Neuronal stem cell (in vitro differentiated cells): ENCODE measurements at regions not wholly inside any gene's neighbourhood (a gene's known extent, or its start where the extent isn't known, plus 50 kb on each side); places are given as distances from the start of the nearest gene placed in this dataset.

Experiments used
- DNase-seq: peaks from one replicate; pipeline ENCODE4 v3.0.0-alpha.2; 2013; ENCODE audit warnings: low spot score
- H2AFZ ChIP-seq: one replicate; pipeline ENCODE4 v1.6.1; 2013; ENCODE audit warnings: mild to moderate bottlenecking, low read length, inconsistent platforms
- H2AK5ac ChIP-seq: 2 replicates; pipeline ENCODE4 v1.6.1; 2013; ENCODE audit warnings: low read depth, mild to moderate bottlenecking, inconsistent platforms, low read length, moderate library complexity, mixed read lengths
- H2BK120ac ChIP-seq: 2 replicates; pipeline ENCODE4 v1.6.1; 2013; ENCODE audit warnings: low read depth, mild to moderate bottlenecking, inconsistent platforms, low read length, moderate library complexity, mixed read lengths
- H2BK12ac ChIP-seq: one replicate; pipeline ENCODE4 v1.6.1; 2013; ENCODE audit warnings: low read length, inconsistent platforms
- H2BK15ac ChIP-seq: 2 replicates; pipeline ENCODE4 v1.6.1; 2013; ENCODE audit warnings: mild to moderate bottlenecking, low read length, inconsistent platforms, mixed read lengths
- H2BK5ac ChIP-seq: one replicate; pipeline ENCODE4 v1.6.1; 2013; ENCODE audit warnings: inconsistent platforms, mild to moderate bottlenecking, low read length, moderate library complexity
- H3K14ac ChIP-seq: one replicate; pipeline ENCODE4 v1.6.1; 2013; ENCODE audit warnings: low read length, inconsistent platforms
- H3K18ac ChIP-seq: 2 replicates; pipeline ENCODE4 v1.6.1; 2013; ENCODE audit warnings: low read length, inconsistent platforms
- H3K23ac ChIP-seq: 2 replicates; pipeline ENCODE4 v1.6.1; 2013; ENCODE audit warnings: low read depth, mild to moderate bottlenecking, mixed read lengths, low read length, inconsistent platforms; ENCODE audit not compliant: poor library complexity
- H3K27ac ChIP-seq: replicated peaks from 3 replicates; pipeline ENCODE4 v1.5.1; 2013; ENCODE audit warnings: low read length, inconsistent platforms
- H3K27me3 ChIP-seq, 3 experiments: 2 replicates each; pipeline ENCODE4 v1.6.1; 2013; ENCODE audit warnings: low read length in 3 of 3, mild to moderate bottlenecking in 2 of 3, inconsistent platforms in 1 of 3, low read depth in 1 of 3, mixed read lengths in 1 of 3, moderate library complexity in 1 of 3; ENCODE audit not compliant: control insufficient read depth in 3 of 3, insufficient read depth in 3 of 3
- H3K36me3 ChIP-seq, 2 donors: replicated peaks in 1 of 2; 2 replicates each; pipeline ENCODE4 v1.6.1; 2013; ENCODE audit warnings: low read length in 2 of 2; ENCODE audit not compliant: control insufficient read depth in 2 of 2, insufficient read depth in 2 of 2
- H3K4ac ChIP-seq: 2 replicates; pipeline ENCODE4 v1.6.1; 2013; ENCODE audit warnings: inconsistent platforms, mild to moderate bottlenecking, low read length, moderate library complexity
- H3K4me1 ChIP-seq, 2 donors: 1 replicate in 1 of 2; 2 replicates in 1 of 2; pipeline ENCODE4 v1.6.1; 2013; ENCODE audit warnings: low read length in 2 of 2, low read depth in 1 of 2; ENCODE audit not compliant: control insufficient read depth in 2 of 2, insufficient read depth in 1 of 2
- H3K4me2 ChIP-seq: one replicate; pipeline ENCODE4 v1.6.1; 2013; ENCODE audit warnings: mild to moderate bottlenecking, low read length, inconsistent platforms; ENCODE audit not compliant: insufficient read depth, poor library complexity, severe bottlenecking
- H3K4me3 ChIP-seq, 2 donors: 2 replicates each; pipeline ENCODE4 v1.5.1; 2013; ENCODE audit warnings: low read length in 2 of 2, mild to moderate bottlenecking in 2 of 2, inconsistent platforms in 1 of 2, moderate library complexity in 1 of 2
- H3K79me1 ChIP-seq: one replicate; pipeline ENCODE4 v1.6.1; 2013; ENCODE audit warnings: low read depth, mild to moderate bottlenecking, inconsistent platforms, low read length, moderate library complexity
- H3K9ac ChIP-seq: one replicate; pipeline ENCODE4 v1.6.1; 2013; ENCODE audit warnings: mild to moderate bottlenecking, low read depth, low read length, inconsistent platforms; ENCODE audit not compliant: poor library complexity
- H3K9me3 ChIP-seq, 2 donors: replicated peaks in 1 of 2; 2 replicates each; pipeline versions ENCODE3 to v1.6.1; 2013; ENCODE audit warnings: low read length in 2 of 2, mild to moderate bottlenecking in 2 of 2, inconsistent platforms in 1 of 2, low read depth in 1 of 2, mixed read lengths in 1 of 2, moderate library complexity in 1 of 2; ENCODE audit not compliant: control insufficient read depth in 2 of 2, insufficient read depth in 1 of 2
- H4K8ac ChIP-seq: one replicate; pipeline ENCODE4 v1.6.1; 2013; ENCODE audit warnings: low read depth, mild to moderate bottlenecking, inconsistent platforms, low read length, moderate library complexity
- H4K91ac ChIP-seq: one replicate; pipeline ENCODE4 v1.6.1; 2013; ENCODE audit warnings: low read length, low read depth, mild to moderate bottlenecking, inconsistent platforms; ENCODE audit not compliant: poor library complexity
- WGBS, 2 donors: extraction: QIAGEN DNeasy Blood & Tissue Kit; methylation state at CpG; one replicate each; pipeline ENCODE4 v1.1.7; 2013; ENCODE audit warnings: missing lambda C conversion rate in 2 of 2, mixed read lengths in 1 of 2; ENCODE audit not compliant: insufficient read length in 2 of 2, insufficient replicate concordance in 1 of 2; ENCODE audit errors: extremely low coverage in 2 of 2; 5-methylcytosine and 5-hydroxymethylcytosine counted together

DNA sequence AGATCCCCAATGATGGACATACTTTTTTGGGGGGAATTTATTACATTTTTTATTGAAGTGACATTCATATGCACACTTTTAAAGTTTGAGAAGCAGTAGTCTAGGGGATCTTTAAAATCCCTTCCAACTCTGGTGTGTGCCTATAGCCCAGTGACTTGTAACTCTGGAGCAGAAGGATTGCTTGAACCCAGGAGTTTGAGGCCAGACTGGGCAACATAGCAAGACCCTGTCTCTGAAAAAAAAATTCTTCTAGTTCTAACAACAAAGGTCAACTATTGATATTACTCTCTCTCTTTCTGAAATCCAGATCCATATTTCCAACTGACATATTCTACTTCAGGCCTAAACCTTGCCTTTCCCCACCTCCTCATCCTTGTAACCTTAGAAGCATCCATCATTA, 148.2 kb upstream of the SPRY4 start:
- no peaks in the 10 kb centered on the region for H3K9me3 ChIP-seq
- no peaks in the 10 kb centered on the region for H3K36me3 ChIP-seq
- H2BK15ac ChIP-seq = no peak overlapping the region
- no peak overlapping the region for H3K18ac ChIP-seq
- peaks cover 6 to 8% of the 10 kb centered on the region in 2 donors for H3K4me1 ChIP-seq
- no peak overlapping the region for H2BK120ac ChIP-seq
- H2AFZ ChIP-seq = no peak overlapping the region
- H4K91ac ChIP-seq = no peak overlapping the region
- H3K4me3 ChIP-seq = no peak overlapping the region
- no peak overlapping the region for H3K4me2 ChIP-seq
- no peak overlapping the region for H3K27ac ChIP-seq
- H2BK5ac ChIP-seq = no peak overlapping the region
- no peak overlapping the region for H3K14ac ChIP-seq
- H2AK5ac ChIP-seq = no peak overlapping the region
- no peaks in the 10 kb centered on the region for H3K27me3 ChIP-seq
- H3K9ac ChIP-seq = no peak overlapping the region
- H3K23ac ChIP-seq = no peak overlapping the region
- no peak overlapping the region for H3K4ac ChIP-seq
- H3K79me1 ChIP-seq = peaks cover 2% of the 10 kb centered on the region
- no peak for DNase-seq
- H4K8ac ChIP-seq = no peak overlapping the region
- H2BK12ac ChIP-seq = no peak overlapping the region

DNA sequence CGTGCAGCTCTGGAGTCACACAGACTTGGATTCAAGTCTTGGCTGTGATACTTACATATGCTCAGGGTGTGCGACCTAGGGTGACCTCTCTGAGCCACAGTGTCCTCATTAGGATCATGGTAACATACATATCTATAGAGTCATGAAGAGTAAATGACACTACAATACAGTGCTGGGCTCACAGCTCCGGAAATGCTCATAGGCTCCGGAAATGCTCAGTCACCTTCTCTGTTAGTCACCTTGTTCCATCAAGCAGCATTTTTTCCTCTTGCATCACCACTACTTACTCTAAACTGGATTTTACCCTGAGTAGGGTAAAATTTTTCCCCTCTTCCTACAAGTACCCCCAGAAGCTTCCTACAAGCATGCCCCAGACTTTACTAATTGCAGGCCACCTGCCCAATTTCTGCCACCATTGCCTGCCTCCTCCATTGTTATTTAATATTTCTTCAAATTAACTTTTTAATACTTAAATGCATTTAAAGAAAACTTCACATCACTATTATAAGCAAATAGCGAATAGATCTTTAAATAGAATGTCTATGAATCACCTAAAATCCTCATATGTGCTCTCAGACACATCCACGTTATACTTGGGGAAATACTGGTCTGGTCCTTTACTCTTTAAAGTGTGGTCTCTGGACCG, 147.6 kb upstream of the SPRY4 start:
- no peak overlapping the region for H3K4ac ChIP-seq
- no peak overlapping the region for H2AK5ac ChIP-seq
- H2BK120ac ChIP-seq = no peak overlapping the region
- H3K79me1 ChIP-seq = peaks cover 2% of the 10 kb centered on the region
- H3K4me2 ChIP-seq = no peak overlapping the region
- no CpG with 5 or more reads among the region's 7 CpGs for WGBS, 2 donors
- H4K8ac ChIP-seq = no peak overlapping the region
- H2AFZ ChIP-seq = no peak overlapping the region
- no peak overlapping the region for H2BK15ac ChIP-seq
- peaks cover 6 to 8% of the 10 kb centered on the region in 2 donors for H3K4me1 ChIP-seq
- no peak overlapping the region for H2BK12ac ChIP-seq
- no peak overlapping the region for H4K91ac ChIP-seq
- no peak overlapping the region for H2BK5ac ChIP-seq
- no peak overlapping the region for H3K4me3 ChIP-seq
- H3K14ac ChIP-seq = no peak overlapping the region
- H3K23ac ChIP-seq = no peak overlapping the region
- no peaks in the 10 kb centered on the region for H3K27me3 ChIP-seq
- no peak overlapping the region for H3K18ac ChIP-seq
- no peak overlapping the region for H3K9ac ChIP-seq
- no peaks in the 10 kb centered on the region for H3K36me3 ChIP-seq
- no peak overlapping the region for H3K27ac ChIP-seq
- H3K9me3 ChIP-seq = peaks cover 0 to under 1% of the 10 kb centered on the region in 2 donors
- no peak for DNase-seq

DNA sequence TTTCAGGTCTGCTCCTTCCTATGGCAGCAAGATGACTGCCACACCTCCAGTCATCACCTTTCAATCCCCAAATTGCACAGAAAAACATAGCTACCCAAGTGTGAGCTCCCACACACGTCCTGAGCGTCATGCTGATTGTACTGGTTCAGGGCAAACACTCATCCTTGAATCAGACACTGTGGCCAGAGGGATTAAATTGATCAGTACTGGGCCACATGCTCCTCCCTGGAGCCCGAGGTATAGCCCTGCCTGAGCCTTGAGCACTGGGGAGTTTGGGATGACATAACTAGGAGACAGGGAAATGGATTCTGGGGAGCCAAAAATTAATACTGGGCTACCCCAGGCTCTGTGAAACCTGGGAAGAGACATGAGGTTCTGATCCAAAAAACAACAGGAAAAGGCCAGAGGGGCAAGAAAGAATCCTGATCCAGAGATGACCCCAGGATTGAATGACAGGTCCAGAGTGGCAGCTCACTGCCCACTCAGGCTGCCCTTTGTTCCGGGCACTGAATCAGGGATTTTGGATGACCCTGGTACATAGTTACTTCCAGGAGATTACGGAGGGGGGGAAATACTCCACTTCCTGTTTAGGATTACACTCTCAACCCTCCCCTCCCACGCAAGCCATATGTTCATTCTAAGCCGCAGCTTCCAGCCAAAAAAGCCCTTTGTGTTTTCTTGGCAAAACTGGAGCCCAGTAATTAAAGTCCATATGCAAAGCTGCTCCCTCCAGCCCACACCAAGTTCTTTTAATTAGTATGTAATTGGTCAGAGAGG, 141.6 kb upstream of the SPRY4 start:
- WGBS, 2 donors = no CpG with 5 or more reads among the region's 7 CpGs
- Histone ChIP-seq H3K4me2 (no peak overlapping the region), H3K4me3 (no peak overlapping the region), H3K23ac (no peak overlapping the region), H2BK12ac (peak overlapping the region; percentile 10), H4K91ac (no peak overlapping the region), H2BK5ac (no peak overlapping the region), H2BK15ac (no peak overlapping the region), H3K9ac (no peak overlapping the region), H2BK120ac (no peak overlapping the region), H3K27me3 (no peaks in the 10 kb centered on the region), H4K8ac (no peak overlapping the region), H3K4ac (no peak overlapping the region), H3K36me3 (no peaks in the 10 kb centered on the region), H2AK5ac (no peak overlapping the region), H3K14ac (no peak overlapping the region), H3K79me1 (peaks cover 2% of the 10 kb centered on the region), H3K4me1 (peaks cover 0 to 8% of the 10 kb centered on the region in 2 donors), H3K27ac (no peak overlapping the region), H3K9me3 (peaks cover 0 to 3% of the 10 kb centered on the region in 2 donors), H2AFZ (no peak overlapping the region), H3K18ac (no peak overlapping the region)
- DNase-seq = no peak

DNA sequence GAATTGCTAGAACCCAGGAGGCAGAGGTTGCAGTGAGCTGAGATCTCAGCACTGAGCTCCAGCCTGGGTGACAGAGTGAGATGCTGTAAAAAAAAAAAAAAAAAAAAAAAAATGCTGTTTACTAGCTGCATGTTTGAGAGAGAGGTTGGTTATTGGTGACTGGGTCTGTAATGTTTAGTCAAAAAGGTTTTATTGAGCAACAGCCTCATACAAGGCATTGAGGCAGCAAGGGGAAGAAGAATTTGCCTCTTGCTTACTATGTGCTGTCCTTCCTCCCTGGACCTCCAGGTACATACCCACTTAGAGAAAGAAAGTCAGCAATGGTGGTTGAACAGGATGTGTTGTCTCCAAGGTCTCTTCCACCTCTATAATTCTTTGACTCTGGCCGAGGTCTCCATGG, 140.7 kb upstream of the SPRY4 start:
- no peak overlapping the region for H3K4me2 ChIP-seq
- no peak overlapping the region for H3K14ac ChIP-seq
- peaks cover 0 to 3% of the 10 kb centered on the region in 2 donors for H3K9me3 ChIP-seq
- no peak overlapping the region for H2BK12ac ChIP-seq
- no peaks in the 10 kb centered on the region for H3K36me3 ChIP-seq
- no peak overlapping the region for H3K18ac ChIP-seq
- no peak overlapping the region for H3K9ac ChIP-seq
- no peak overlapping the region for H3K23ac ChIP-seq
- H2BK5ac ChIP-seq = no peak overlapping the region
- peaks cover 0 to 14% of the 10 kb centered on the region in 2 donors for H3K4me1 ChIP-seq
- H2BK120ac ChIP-seq = no peak overlapping the region
- H3K4me3 ChIP-seq = no peak overlapping the region
- no peak overlapping the region for H2AK5ac ChIP-seq
- H4K8ac ChIP-seq = no peak overlapping the region
- no peaks in the 10 kb centered on the region for H3K27me3 ChIP-seq
- H2BK15ac ChIP-seq = no peak overlapping the region
- no peak overlapping the region for H4K91ac ChIP-seq
- H3K27ac ChIP-seq = no peak overlapping the region
- no peak for DNase-seq
- H3K79me1 ChIP-seq = peaks cover 2% of the 10 kb centered on the region
- H3K4ac ChIP-seq = no peak overlapping the region
- no peak overlapping the region for H2AFZ ChIP-seq
- WGBS, 2 donors = no CpG with 5 or more reads among the region's 1 CpG
